GM12878 (cell line): ENCODE measurements at regions not wholly inside any gene's neighbourhood (a gene's known extent, or its start where the extent isn't known, plus 50 kb on each side); places are given as distances from the start of the nearest gene placed in this dataset.

Experiments used
- ATAC-seq: fragments of 200-7000 bp; cut with Tn5 transposase; 3 replicates; pipeline ENCODE4 v1.9.1; 2020; ENCODE audit warnings: mild to moderate bottlenecking, moderate library complexity
- BruUV-seq: library from RNA; stranded (reverse); fragments of 400-500 nt; replicated peaks from 2 replicates; lab custom pipeline; 2021; lab: Mats Ljungman, UMichigan
- CTCF ChIA-PET: fragments of 300-600 bp; sonication (Branson Sonifier 250); formaldehyde crosslinking; extraction: SDS; loops from one replicate; lab custom pipeline; 2021; ENCODE audit warnings: inconsistent platforms; lab: Yijun Ruan, JAX
- POLR2A ChIA-PET: fragments of 350-600 bp; formaldehyde crosslinking; extraction: SDS; loops from one replicate; lab custom pipeline; 2021; ENCODE audit warnings: inconsistent platforms; lab: Charles Lee
- RAD21 ChIA-PET: fragments of 300-600 bp; sonication (Branson Sonifier 250); formaldehyde crosslinking; loops from one replicate; lab custom pipeline; 2023; ENCODE audit warnings: antibody characterized with exemption; ENCODE audit not compliant: unreplicated experiment; lab: Charles Lee
- SMC1A ChIA-PET: fragments of 300-600 bp; sonication (Branson Sonifier 250); formaldehyde crosslinking; loops from one replicate; lab custom pipeline; 2023; ENCODE audit not compliant: unreplicated experiment, uncharacterized antibody; lab: Charles Lee
- DNase-seq: peaks from one replicate; pipeline ENCODE4 v3.0.0-alpha.2; 2011; ENCODE audit warnings: low read depth, low spot score
- FAIRE-seq: peaks from 3 replicates; lab custom pipeline; 2011; peaks lifted over from hg19 to GRCh38; lab: Jason Lieb, UNC
- H2AFZ ChIP-seq: 2 replicates; pipeline ENCODE4 v1.6.0; 2011; ENCODE audit warnings: low read depth, low read length, control low read depth; ENCODE audit not compliant: control insufficient read depth
- H3K27ac ChIP-seq: 2 replicates; pipeline ENCODE4 v1.5.1; 2011; ENCODE audit warnings: control low read depth; ENCODE audit not compliant: control insufficient read depth, insufficient read depth
- H3K27me3 ChIP-seq, 2 experiments: replicated peaks in 1 of 2; 2 replicates each; pipeline versions ENCODE4 v1.6.0 to v1.6.1; 2011; ENCODE audit warnings: low read length in 1 of 2; ENCODE audit not compliant: control insufficient read depth in 2 of 2, insufficient read depth in 2 of 2
- H3K36me3 ChIP-seq, 2 experiments: 2 replicates each; pipeline ENCODE4 v1.5.1; 2011; ENCODE audit warnings: low read length in 1 of 2; ENCODE audit not compliant: control insufficient read depth in 2 of 2, insufficient read depth in 2 of 2
- H3K4me1 ChIP-seq: 2 replicates; pipeline ENCODE4 v1.6.1; 2011; ENCODE audit warnings: mild to moderate bottlenecking, low read length, moderate library complexity, mixed read lengths; ENCODE audit not compliant: control insufficient read depth, insufficient read depth
- H3K4me2 ChIP-seq: 2 replicates; pipeline ENCODE4 v1.6.0; 2011; ENCODE audit warnings: control low read depth; ENCODE audit not compliant: control insufficient read depth, insufficient read depth
- H3K4me3 ChIP-seq: fragments of 200-600 bp; sonication (generic); 2 replicates; pipeline ENCODE4 v1.5.1; 2016
- H3K79me2 ChIP-seq: 2 replicates; pipeline ENCODE4 v1.6.0; 2011; ENCODE audit warnings: low read length; ENCODE audit not compliant: control insufficient read depth, insufficient read depth
- H3K9ac ChIP-seq: 2 replicates; pipeline ENCODE4 v1.8.0; 2011; ENCODE audit warnings: low read length, control low read depth, mixed read lengths; ENCODE audit not compliant: control insufficient read depth, insufficient read depth
- H3K9me3 ChIP-seq: replicated peaks from 3 replicates; pipeline ENCODE4 v1.5.1; 2011; ENCODE audit warnings: mild to moderate bottlenecking, low read length; ENCODE audit not compliant: control insufficient read depth, insufficient read depth
- H4K20me1 ChIP-seq: 2 replicates; pipeline ENCODE4 v1.6.0; 2011; ENCODE audit not compliant: control insufficient read depth, insufficient read depth
- ASH2L ChIP-seq: fragments of 300-600, 200-600 bp; sonication (generic); IDR thresholded peaks from 2 replicates; pipeline ENCODE4 v1.6.1; 2017; ENCODE audit warnings: low read depth, mild to moderate bottlenecking, borderline replicate concordance
- CEBPZ ChIP-seq: fragments of 150-350 bp; IDR thresholded peaks from 2 replicates; pipeline ENCODE4 v1.6.1; 2016; ENCODE audit warnings: low read depth, low read length
- DPF2 ChIP-seq: fragments of 450-650 bp; IDR thresholded peaks from 2 replicates; pipeline ENCODE4 v1.6.1; 2017; ENCODE audit warnings: mild to moderate bottlenecking
- ESRRA ChIP-seq: IDR thresholded peaks from 2 replicates; pipeline ENCODE4 v1.6.1; 2012; ENCODE audit warnings: mild to moderate bottlenecking, low read length, improper control_type of control experiment
- EZH2 ChIP-seq: IDR thresholded peaks from 2 replicates; pipeline ENCODE4 v1.6.1; 2012; ENCODE audit warnings: low read depth, mild to moderate bottlenecking, control low read depth, inconsistent platforms, low read length, borderline replicate concordance; ENCODE audit not compliant: control insufficient read depth
- SMARCA5 ChIP-seq: fragments of 450-650 bp; IDR thresholded peaks from 2 replicates; pipeline ENCODE4 v1.6.1; 2017; ENCODE audit warnings: mild to moderate bottlenecking
- SPI1 ChIP-seq: IDR thresholded peaks from 2 replicates; pipeline ENCODE4 v1.6.1; 2011; ENCODE audit warnings: low read depth, mild to moderate bottlenecking, low read length, moderate library complexity, borderline replicate concordance; ENCODE audit not compliant: insufficient read depth
- TCF12 ChIP-seq: IDR thresholded peaks from 2 replicates; pipeline ENCODE4 v1.6.1; 2011; ENCODE audit warnings: low read depth, mild to moderate bottlenecking, low read length
- WRNIP1 ChIP-seq: IDR thresholded peaks from 2 replicates; pipeline ENCODE4 v1.6.1; 2011; ENCODE audit warnings: low read depth, low read length, improper control_type of control experiment, borderline replicate concordance
- YY1 ChIP-seq: IDR thresholded peaks from 2 replicates; pipeline ENCODE4 v1.6.1; 2011; ENCODE audit warnings: low read depth, mild to moderate bottlenecking, low read length
- WGBS: methylation state at CpG from one replicate; pipeline ENCODE4 v1.1.6; 2016; ENCODE audit warnings: low lambda C conversion rate; ENCODE audit not compliant: insufficient replicate concordance, insufficient coverage; ENCODE audit errors: missing lambda C conversion rate; 5-methylcytosine and 5-hydroxymethylcytosine counted together
- in situ Hi-C: fragments of 300-500 bp; cut with MboI; formaldehyde crosslinking; loops from 9 replicates; pipeline ENCODE4 v1.14.3; 2018; ENCODE audit warnings: mixed read lengths
- intact Hi-C: fragments of 100-400 bp; cut with micrococcal nuclease; formaldehyde crosslinking; loops from one replicate; pipeline ENCODE4 v1.14.2; 2022; ENCODE audit not compliant: unreplicated experiment

DNA sequence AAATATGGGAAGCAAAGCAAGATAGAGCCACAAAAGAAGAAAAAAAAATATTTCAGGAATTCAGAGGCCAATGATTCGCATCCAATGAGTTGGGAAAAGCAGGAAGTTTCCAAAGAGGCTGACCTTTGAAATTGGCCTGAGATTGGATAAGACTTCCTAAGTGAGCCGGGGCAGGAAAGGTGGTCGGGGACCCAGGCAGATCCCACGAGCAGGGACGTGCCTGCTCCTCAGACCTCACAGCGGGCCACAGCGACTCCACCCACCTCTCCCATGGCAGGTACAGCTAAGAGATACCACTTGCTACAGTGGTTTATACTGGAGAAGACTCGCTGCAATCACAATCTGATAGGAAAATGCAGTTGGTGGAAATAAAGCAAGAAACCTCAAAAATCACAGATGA lies 102.8 kb upstream of the SALL3 start (continued):
- TF ChIP-seq WRNIP1 = no peak

DNA sequence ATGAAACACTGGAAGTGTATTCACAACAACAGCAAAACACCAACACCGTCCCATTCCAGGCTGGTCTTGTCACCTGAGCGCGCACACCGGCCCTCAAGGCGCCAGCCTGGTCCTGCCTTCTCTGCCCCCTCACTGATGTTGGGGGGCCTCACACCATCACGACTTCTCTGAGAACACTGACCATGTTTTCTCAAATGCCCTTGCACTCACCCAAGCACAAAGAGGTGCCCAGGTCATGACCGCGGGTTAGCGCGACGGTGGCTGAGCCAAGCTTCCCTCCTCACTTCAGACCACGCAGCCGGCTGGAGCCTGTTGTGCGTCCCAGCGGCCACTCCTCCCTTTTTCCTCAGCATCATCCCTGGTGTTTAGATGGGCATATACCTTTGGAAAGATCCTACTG lies 101.3 kb upstream of the SALL3 start:
- no peaks in the 10 kb centered on the region for H3K27me3 ChIP-seq
- WGBS = 76% methylated on average over 15 of the region's 15 CpGs
- H3K4me2 ChIP-seq = no peak overlapping the region
- no peak for TF ChIP-seq SPI1
- TF ChIP-seq TCF12 = no peak
- TF ChIP-seq ASH2L = no peak
- no peak for TF ChIP-seq SMARCA5
- no peak for TF ChIP-seq EZH2
- TF ChIP-seq ESRRA = no peak
- no peak for TF ChIP-seq YY1
- no peak for TF ChIP-seq DPF2
- no peak for TF ChIP-seq CEBPZ
- no peak overlapping the region for H3K9ac ChIP-seq
- ChIA-PET RAD21 (interaction anchor here (0.7 kb wide), 1 partner anchor 415 kb away, joined by 3 read pairs; no protein-coding TSS in a partner anchor), POLR2A (no interaction called here), CTCF (no interaction called here), SMC1A (no interaction called here)
- no peaks in the 10 kb centered on the region for H3K9me3 ChIP-seq
- H3K36me3 ChIP-seq = no peaks in the 10 kb centered on the region
- ATAC-seq (no peak), FAIRE-seq (no peak), DNase-seq (no peak)
- H3K27ac ChIP-seq = no peak overlapping the region
- no peak overlapping the region for H2AFZ ChIP-seq
- H4K20me1 ChIP-seq = no peaks in the 10 kb centered on the region
- intact Hi-C loops = no loop called here
- H3K4me1 ChIP-seq = no peaks in the 10 kb centered on the region
- no peak overlapping the region for H3K4me3 ChIP-seq
- H3K79me2 ChIP-seq = no peaks in the 10 kb centered on the region
- BruUV-seq = no TSS peak
- in situ Hi-C loops = no loop called here
